Glomerular endothelial cell (primary cell): ENCODE measurements at regions not wholly inside any gene's neighbourhood (a gene's known extent, or its start where the extent isn't known, plus 50 kb on each side); places are given as distances from the start of the nearest gene placed in this dataset.

Experiments used
- DNase-seq: peaks from one replicate; pipeline ENCODE4 v3.0.0-alpha.2; 2011; ENCODE audit warnings: low read depth, low spot score; ENCODE audit errors: extremely low read depth

- DNase-seq = no peak
These were observed 96.3 kb upstream of the RNF152 start for GRCh38 chr18:61989138-61989537.

GRCh38 chr18:61988100-61988499, 95.3 kb upstream of the RNF152 start:
- no peak for DNase-seq

- no peak for DNase-seq
These were observed 92.9 kb upstream of the RNF152 start for GRCh38 chr18:61985681-61986080.

- DNase-seq = no peak
These were observed 91.5 kb upstream of the RNF152 start for GRCh38 chr18:61984349-61984748.

- DNase-seq = no peak
These were observed 89.7 kb upstream of the RNF152 start for GRCh38 chr18:61982475-61982874.

GRCh38 chr18:61980355-61980754, 87.5 kb upstream of the RNF152 start:
- no peak for DNase-seq

GRCh38 chr18:61975526-61976326, 82.9 kb upstream of the RNF152 start:
- DNase-seq = no peak

GRCh38 chr18:61973273-61974115, 80.7 kb upstream of the RNF152 start:
- no peak for DNase-seq

GRCh38 chr18:61972389-61973264, 79.8 kb upstream of the RNF152 start:
- DNase-seq = no peak

GRCh38 chr18:61967252-61967891, 74.6 kb upstream of the RNF152 start:
- no peak for DNase-seq

GRCh38 chr18:61965311-61965710, 72.5 kb upstream of the RNF152 start:
- DNase-seq = no peak

GRCh38 chr18:61964616-61965015, 71.8 kb upstream of the RNF152 start:
- DNase-seq = no peak

GRCh38 chr18:61963705-61964104, 70.9 kb upstream of the RNF152 start:
- DNase-seq = no peak

GRCh38 chr18:61957801-61958516, 65.2 kb upstream of the RNF152 start:
- peak; percentile 62 for DNase-seq

- no peak for DNase-seq
These were observed 62.8 kb upstream of the RNF152 start for GRCh38 chr18:61955644-61956043.

GRCh38 chr18:61954096-61954746, 61.4 kb upstream of the RNF152 start:
- DNase-seq = no peak

GRCh38 chr18:61953641-61954040, 60.8 kb upstream of the RNF152 start:
- no peak for DNase-seq

- no peak for DNase-seq
These were observed 60.4 kb upstream of the RNF152 start for GRCh38 chr18:61953161-61953560.

- no peak for DNase-seq
These were observed 58.6 kb upstream of the RNF152 start for GRCh38 chr18:61951396-61951795.
